Fibroblast of lung (primary cell): ENCODE measurements at regions not wholly inside any gene's neighbourhood (a gene's known extent, or its start where the extent isn't known, plus 50 kb on each side); places are given as distances from the start of the nearest gene placed in this dataset.

Experiments
- CTCF ChIP-seq, 2 donors: IDR thresholded peaks in 1 of 2; conservative IDR thresholded peaks in 1 of 2; 1 replicate in 1 of 2; 2 replicates in 1 of 2; pipeline ENCODE4 v1.5.1; 2011 to 2012; ENCODE audit warnings: low read length in 2 of 2, control low read depth in 1 of 2, inconsistent platforms in 1 of 2, low read depth in 1 of 2, mild to moderate bottlenecking in 1 of 2
- EZH2 ChIP-seq: IDR thresholded peaks from 2 replicates; pipeline ENCODE4 v1.5.1; 2012; ENCODE audit warnings: low read length, control low read depth, mild to moderate bottlenecking; ENCODE audit errors: missing control alignments

- no peak for TF ChIP-seq CTCF (conservative IDR thresholded peaks at IDR 0.05 in 1 of 2, IDR thresholded peaks at IDR 0.05 in 1 of 2; ENCODE audit: low read depth in 1 of 2, low read length in 2 of 2)
- no peak for TF ChIP-seq EZH2
These were observed 50.7 kb upstream of the KIT start for GRCh38 chr4:54607067-54607466.
